Central memory CD8-positive, alpha-beta T cell (primary cell): ENCODE measurements at regions not wholly inside any gene's neighbourhood (a gene's known extent, or its start where the extent isn't known, plus 50 kb on each side); places are given as distances from the start of the nearest gene placed in this dataset.

Experiments
- ATAC-seq: fragments of 150-1000 bp; cut with Tn5 transposase; replicated peaks from 2 replicates; pipeline ENCODE4 v1.10.0; 2022; ENCODE audit warnings: mild to moderate bottlenecking, moderate FRiP score, moderate number of reproducible peaks; ENCODE audit not compliant: poor library complexity, severe bottlenecking; ENCODE audit errors: extremely low read depth
- DNase-seq, 2 donors: peaks; one replicate each; pipeline ENCODE4 v3.0.0; 2021; ENCODE audit warnings: low spot score in 2 of 2
- H3K27ac Mint-ChIP-seq: one replicate; pipeline ENCODE4 v1.8.0; 2022; ENCODE audit warnings: low read depth, mild to moderate bottlenecking, moderate library complexity, mixed read lengths
- H3K27me3 Mint-ChIP-seq: one replicate; pipeline ENCODE4 v1.8.0; 2022; ENCODE audit warnings: mixed read lengths
- H3K36me3 Mint-ChIP-seq: one replicate; pipeline ENCODE4 v1.8.0; 2022; ENCODE audit warnings: mild to moderate bottlenecking, moderate library complexity, mixed read lengths; ENCODE audit not compliant: insufficient read depth
- H3K4me1 Mint-ChIP-seq: one replicate; pipeline ENCODE4 v1.8.0; 2022; ENCODE audit warnings: mixed read lengths
- H3K4me3 Mint-ChIP-seq: one replicate; pipeline ENCODE4 v1.8.0; 2022; ENCODE audit warnings: mild to moderate bottlenecking, moderate library complexity, mixed read lengths
- H3K9me3 Mint-ChIP-seq: one replicate; pipeline ENCODE4 v1.8.0; 2022; ENCODE audit warnings: mixed read lengths

DNA sequence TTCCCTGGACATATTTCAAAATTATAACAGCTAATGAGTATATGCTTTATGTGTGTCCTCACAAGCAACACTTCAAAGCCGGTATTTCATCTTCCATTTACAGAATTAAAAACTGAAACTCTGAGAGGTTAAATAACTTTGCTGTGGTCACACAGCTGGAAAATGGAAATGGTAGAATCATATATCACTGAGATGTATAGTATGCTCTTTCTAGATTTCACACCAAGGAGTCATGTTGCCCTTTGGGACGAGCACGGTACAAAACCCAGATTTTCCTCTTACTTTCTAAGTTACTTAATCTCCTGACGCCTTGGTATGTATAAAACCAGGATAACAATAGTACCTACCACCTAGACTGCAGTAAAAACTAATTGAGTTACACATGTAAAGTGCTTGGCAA lies 152.6 kb upstream of the GRIP1 start:
- Mint-ChIP-seq H3K9me3 (no peaks in the 10 kb centered on the region), H3K36me3 (no peaks in the 10 kb centered on the region), H3K27ac (no peak overlapping the region), H3K4me1 (peaks cover 19% of the 10 kb centered on the region), H3K4me3 (no peak overlapping the region), H3K27me3 (peaks cover 12% of the 10 kb centered on the region)
- no peak for DNase-seq
- no peak for ATAC-seq

DNA sequence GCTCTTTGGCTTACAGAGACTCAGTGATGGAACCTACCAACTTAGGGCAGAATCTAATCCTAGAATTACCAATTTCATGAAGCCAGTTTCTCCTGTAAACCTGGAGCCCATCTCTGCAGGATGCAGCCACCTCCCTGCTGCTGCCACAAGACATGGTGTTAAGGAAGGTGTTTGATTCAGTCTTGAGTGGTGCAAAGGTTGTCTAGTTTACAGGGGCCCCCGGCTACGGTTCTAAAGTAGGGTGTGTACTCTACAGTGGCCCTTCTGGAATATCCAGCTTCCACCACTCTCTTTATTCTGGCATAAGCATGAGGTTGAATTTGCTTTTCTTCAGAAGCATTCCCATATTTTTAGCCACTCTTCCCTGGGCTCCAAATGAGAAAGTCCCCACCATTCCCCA lies 154.1 kb upstream of the GRIP1 start:
- Mint-ChIP-seq H3K27ac (no peak overlapping the region), H3K27me3 (peaks cover 13% of the 10 kb centered on the region), H3K4me3 (no peak overlapping the region), H3K36me3 (no peaks in the 10 kb centered on the region), H3K4me1 (peaks cover 19% of the 10 kb centered on the region), H3K9me3 (no peaks in the 10 kb centered on the region)
- ATAC-seq (no peak), DNase-seq (no peak)

DNA sequence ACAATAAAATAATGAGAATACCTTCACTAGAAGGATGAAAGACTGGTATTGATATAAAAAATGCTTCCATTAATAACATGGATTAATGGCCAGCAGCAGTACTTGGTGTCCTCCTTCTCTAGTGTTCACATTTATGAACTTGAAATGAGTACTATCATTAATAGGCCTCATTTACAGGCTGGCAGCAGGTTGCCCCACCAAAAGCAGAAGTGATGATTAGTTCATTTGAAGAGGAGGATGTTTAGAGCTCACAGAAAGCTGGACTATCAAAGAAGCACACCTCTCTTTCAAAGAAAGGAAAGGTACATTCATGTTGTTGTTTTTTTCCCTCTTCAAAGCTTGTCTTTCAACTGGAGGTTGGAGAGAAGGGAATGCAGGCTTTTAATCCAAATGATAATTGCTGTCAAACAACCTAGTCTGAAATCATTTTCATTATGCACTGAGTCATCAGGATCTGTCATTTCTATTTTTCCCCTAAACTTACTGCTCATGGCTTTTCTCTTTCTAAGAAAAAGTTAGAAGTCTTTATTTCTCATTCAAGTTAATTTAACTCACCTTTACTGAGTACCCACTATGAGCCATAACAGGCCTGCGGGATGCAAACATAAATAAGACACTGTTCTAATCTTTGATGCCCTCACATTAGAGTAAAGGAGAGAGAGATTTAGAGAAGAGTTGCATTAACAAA lies 157.9 kb upstream of the GRIP1 start:
- Mint-ChIP-seq H3K9me3 (no peaks in the 10 kb centered on the region), H3K27ac (no peak overlapping the region), H3K36me3 (no peaks in the 10 kb centered on the region), H3K4me3 (no peak overlapping the region), H3K4me1 (no peaks in the 10 kb centered on the region), H3K27me3 (peaks cover 19% of the 10 kb centered on the region)
- ATAC-seq (no peak), DNase-seq (no peak)

DNA sequence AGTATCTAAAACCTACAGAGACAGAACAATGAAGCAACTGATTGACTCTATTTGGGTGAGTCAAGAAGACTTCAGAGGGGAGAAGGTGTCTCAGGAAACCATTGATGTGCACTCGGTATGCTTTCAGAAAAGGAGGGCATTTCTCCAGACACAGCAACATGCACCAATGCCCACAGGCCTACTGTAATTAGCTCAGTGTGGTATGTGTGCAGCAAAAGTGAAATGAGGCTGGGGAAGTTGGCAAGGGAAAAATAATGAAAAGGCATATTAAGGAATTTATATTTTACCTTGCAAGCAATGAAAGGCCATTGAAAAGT lies 158.4 kb upstream of the GRIP1 start:
- DNase-seq (no peak), ATAC-seq (no peak)
- Mint-ChIP-seq H3K27ac (no peak overlapping the region), H3K4me1 (no peaks in the 10 kb centered on the region), H3K36me3 (no peaks in the 10 kb centered on the region), H3K9me3 (no peaks in the 10 kb centered on the region), H3K4me3 (no peak overlapping the region), H3K27me3 (peaks cover 19% of the 10 kb centered on the region)

DNA sequence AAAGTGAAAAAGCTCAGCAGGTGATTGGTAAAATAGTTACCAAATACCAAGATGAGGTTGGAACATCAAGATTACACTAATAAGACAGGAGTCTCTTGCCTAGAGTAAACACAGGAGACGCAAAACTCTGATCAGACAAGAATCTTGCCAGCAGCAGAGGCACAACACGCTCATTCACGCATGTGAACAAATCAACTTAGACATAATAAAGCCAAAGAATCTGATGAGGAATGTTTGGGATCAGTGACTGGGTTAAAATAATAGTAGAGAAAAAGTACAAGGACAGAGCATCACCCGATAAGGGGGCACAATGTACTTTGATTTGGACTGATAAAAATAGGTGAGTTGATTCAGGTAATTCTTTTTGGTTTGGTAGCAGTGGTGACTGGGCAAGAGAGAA lies 159.5 kb upstream of the GRIP1 start:
- DNase-seq, result no peak
- ATAC-seq, result no peak
- Mint-ChIP-seq H3K27me3 (peaks cover 13% of the 10 kb centered on the region), H3K4me1 (no peaks in the 10 kb centered on the region), H3K4me3 (no peak overlapping the region), H3K9me3 (no peaks in the 10 kb centered on the region), H3K27ac (no peak overlapping the region), H3K36me3 (no peaks in the 10 kb centered on the region)

DNA sequence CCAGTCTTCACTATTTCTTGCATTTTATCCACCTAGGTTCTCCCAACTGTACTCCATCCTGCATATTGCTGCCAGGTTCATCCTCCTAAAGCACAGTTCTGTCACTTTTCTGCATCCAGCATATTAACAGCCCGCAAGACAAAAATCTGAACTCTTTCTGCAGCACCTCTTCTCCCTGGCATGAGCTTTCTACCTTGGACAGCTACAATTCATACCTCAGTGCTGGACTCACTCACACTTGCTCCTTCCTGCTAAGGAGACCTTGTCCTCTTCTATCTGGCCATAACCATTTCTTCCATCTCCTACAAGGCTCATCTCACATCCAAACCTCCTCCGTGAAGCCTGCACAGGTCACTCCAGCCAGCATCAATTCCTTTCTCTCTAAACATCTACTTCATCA lies 170.1 kb upstream of the GRIP1 start:
- no peaks in the 10 kb centered on the region for H3K36me3 Mint-ChIP-seq
- no peak for DNase-seq
- no peak for ATAC-seq

DNA sequence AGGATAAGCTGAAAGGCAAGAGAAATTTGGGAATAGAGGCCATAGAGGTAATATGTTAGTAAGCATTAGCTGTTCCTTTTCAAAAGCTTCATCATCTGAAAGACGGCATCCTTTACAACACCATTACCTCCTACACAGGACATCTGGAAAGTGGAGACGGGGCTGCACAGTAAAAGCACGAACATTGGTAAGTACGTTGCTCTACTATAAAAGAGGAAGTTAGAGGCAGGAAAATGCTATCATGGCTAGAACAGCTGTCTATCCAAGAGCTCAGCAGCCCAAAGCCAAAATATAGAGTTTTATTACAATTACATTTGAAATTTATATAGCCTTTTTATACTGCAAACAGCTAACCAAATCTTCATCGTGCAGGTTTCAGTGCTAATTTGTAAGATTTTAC lies 172.3 kb upstream of the GRIP1 start:
- no peak overlapping the region for H3K27ac Mint-ChIP-seq
- DNase-seq (no peak), ATAC-seq (no peak)
- H3K4me3 Mint-ChIP-seq, result no peak overlapping the region
- no peaks in the 10 kb centered on the region for H3K4me1 Mint-ChIP-seq
- no peaks in the 10 kb centered on the region for H3K36me3 Mint-ChIP-seq
- H3K27me3 Mint-ChIP-seq, result peaks cover 10% of the 10 kb centered on the region
- no peaks in the 10 kb centered on the region for H3K9me3 Mint-ChIP-seq

More for the DNA sequence above, 170.1 kb upstream of the GRIP1 start:
- H3K4me3 Mint-ChIP-seq, result no peak overlapping the region
- no peaks in the 10 kb centered on the region for H3K4me1 Mint-ChIP-seq
- H3K27ac Mint-ChIP-seq, result no peak overlapping the region
- no peaks in the 10 kb centered on the region for H3K9me3 Mint-ChIP-seq
- peaks cover 16% of the 10 kb centered on the region for H3K27me3 Mint-ChIP-seq

DNA sequence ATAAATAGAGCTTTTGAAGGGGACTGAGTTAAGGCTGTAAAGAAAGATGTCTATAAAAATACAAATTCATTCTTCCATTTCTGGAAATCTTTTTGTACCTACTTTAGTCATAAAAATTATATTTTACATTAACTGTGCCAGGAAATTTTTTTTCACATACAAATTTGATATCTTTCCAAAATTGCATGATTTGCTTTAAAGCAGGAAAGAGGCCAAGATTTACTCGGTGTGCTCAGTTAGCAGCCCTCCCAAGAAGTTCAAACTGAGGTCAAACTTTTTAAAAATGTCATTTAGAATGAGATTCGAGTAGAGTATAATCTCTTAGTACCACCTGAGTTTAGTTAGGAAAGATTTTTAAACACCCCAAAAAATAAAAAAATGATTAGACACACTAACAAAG lies 173.2 kb upstream of the GRIP1 start:
- Mint-ChIP-seq H3K36me3 (no peaks in the 10 kb centered on the region), H3K9me3 (no peaks in the 10 kb centered on the region), H3K27ac (no peak overlapping the region), H3K27me3 (peaks cover under 1% of the 10 kb centered on the region), H3K4me3 (no peak overlapping the region), H3K4me1 (no peaks in the 10 kb centered on the region)
- ATAC-seq, result no peak
- DNase-seq, result no peak

DNA sequence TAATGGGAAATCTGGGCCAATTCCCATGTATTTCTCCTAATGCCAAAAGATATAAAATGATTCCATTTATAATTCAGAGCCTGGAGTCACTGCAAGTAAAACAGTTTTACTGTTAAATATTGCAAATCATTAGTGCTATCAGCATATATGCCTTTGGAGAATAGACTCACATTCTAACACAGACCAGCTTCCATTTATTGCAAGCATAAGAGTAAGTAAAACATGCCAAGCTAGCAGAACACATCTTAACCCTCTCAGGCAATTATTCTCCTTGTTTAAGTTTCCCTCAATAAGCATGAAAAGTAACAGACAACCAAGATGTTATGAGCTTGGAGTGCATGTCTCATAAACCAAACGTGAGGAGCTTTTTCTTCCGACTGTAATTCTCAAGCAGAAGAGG lies 173.9 kb upstream of the GRIP1 start:
- Mint-ChIP-seq H3K27me3 (no peaks in the 10 kb centered on the region), H3K4me3 (no peak overlapping the region), H3K4me1 (no peaks in the 10 kb centered on the region), H3K27ac (no peak overlapping the region), H3K9me3 (no peaks in the 10 kb centered on the region), H3K36me3 (peaks cover 1% of the 10 kb centered on the region)
- ATAC-seq, result no peak
- no peak for DNase-seq

DNA sequence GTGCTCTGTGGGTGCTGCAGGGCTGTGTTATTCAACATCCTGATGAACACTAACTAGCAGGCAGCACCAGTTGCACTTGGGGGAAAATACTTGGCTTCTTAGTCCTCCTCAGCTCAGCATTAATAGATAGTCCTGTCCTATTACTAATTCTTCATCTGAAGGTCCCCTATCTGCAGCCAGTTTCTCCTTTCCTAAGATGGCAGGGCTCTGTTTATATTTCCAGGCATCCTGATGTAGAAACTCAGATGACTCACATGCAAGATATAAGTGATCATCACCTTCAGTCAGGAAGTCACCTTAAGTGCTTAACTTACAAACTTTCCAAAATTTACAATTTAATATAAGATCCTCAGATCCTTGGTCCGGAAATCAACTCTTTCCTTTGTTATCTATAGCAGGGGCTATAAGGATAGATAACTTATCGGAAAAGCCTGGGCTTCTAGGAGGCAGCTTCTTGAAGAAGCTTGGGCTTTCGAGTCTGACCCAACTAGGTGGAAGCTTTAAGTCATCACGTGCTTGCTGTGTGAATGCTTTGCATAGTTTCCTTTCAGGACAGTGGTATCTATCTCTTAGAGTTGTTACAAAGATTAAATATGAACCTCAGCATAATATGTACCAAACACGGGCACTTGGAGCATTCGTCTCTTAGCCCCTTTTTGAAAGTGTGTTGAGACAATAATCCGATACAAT lies 181.0 kb upstream of the GRIP1 start:
- DNase-seq, result no peak
- Mint-ChIP-seq H3K4me3 (no peak overlapping the region), H3K27me3 (peaks cover 26% of the 10 kb centered on the region), H3K27ac (no peak overlapping the region), H3K9me3 (no peaks in the 10 kb centered on the region), H3K36me3 (peaks cover 1% of the 10 kb centered on the region), H3K4me1 (no peaks in the 10 kb centered on the region)
- no peak for ATAC-seq

DNA sequence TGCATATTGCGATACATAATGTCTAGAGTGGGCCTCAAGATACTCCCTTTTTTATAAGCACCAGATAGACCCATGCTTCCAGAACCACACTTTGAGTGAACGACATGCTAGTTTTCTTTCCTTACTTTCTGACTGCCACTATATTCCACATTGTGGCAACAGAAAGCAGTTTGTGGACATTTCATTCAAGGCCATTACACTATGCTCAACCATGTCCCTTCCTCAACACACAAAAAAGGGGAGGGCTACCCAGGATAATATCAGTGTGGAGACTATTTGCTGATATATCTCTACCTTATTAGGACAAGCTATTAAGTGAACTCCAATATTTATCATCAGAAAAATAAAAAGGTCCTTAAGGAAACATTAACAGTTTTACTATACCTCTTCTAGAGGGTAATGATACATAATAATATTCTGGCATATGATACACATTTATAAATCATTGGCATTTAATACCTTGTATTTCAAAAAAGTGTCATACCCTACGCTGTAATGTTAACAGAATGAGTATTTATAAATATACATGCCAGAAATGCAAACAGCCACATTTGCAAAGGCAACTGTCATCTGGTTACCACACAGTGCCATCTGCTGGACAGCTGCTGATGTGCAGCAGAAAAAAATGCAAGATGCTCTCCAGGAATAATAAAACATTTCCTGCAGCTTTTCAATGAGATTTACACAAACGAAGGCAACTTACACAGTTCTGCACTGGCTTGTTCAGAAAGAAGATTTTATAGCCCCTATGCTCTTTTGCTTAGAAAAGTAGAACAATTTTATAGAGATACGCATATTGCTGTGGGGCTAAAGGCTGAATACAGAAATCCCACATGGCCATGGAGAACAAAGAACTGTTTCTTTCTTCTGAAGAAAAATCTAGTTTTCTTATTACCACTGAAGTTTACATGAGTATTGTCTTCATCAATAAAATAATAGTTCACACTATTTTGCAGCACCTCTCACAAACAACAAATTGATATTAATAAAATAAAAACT lies 182.2 kb upstream of the GRIP1 start:
- H3K36me3 Mint-ChIP-seq, result peaks cover 1% of the 10 kb centered on the region
- no peak overlapping the region for H3K27ac Mint-ChIP-seq
- no peak overlapping the region for H3K4me3 Mint-ChIP-seq
- H3K4me1 Mint-ChIP-seq, result no peaks in the 10 kb centered on the region
- H3K27me3 Mint-ChIP-seq, result peaks cover 38% of the 10 kb centered on the region
- DNase-seq (peak; percentile 33 to 48), ATAC-seq (peak; percentile 14)
- no peaks in the 10 kb centered on the region for H3K9me3 Mint-ChIP-seq

DNA sequence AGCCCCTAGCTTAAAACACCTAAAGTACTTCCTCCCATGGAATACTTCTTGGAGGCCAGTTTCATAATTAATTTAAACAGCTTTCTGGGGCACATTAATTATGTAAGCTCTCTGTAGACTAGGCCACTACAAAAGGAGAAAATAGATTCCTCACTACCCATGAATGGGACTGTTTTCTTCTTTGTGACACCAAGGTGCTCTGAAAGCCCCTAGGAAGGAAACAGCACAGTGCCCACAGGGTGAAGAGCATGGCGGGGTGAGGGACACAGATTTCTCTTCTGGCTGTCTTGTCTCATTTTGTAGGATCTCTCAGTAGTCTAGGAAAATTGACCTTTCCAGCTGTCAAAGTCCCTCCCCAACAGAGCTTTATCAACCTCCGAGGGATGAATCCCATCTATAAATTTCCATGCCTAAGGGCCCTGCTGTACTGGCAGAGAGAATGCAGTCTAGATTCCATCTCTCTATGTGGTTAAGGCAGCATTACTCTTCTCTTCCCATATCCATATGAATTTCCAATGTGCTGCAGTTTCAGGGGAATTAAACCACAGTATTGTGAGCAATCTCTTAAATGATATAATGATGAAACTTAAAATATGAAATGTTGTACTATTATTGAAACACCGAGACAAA lies 183.6 kb upstream of the GRIP1 start:
- Mint-ChIP-seq H3K27me3 (peaks cover 39% of the 10 kb centered on the region), H3K27ac (no peak overlapping the region), H3K4me3 (no peak overlapping the region), H3K9me3 (no peaks in the 10 kb centered on the region), H3K36me3 (no peaks in the 10 kb centered on the region), H3K4me1 (no peaks in the 10 kb centered on the region)
- DNase-seq (no peak), ATAC-seq (no peak)
